AG04449 (cell line): ENCODE measurements at regions not wholly inside any gene's neighbourhood (a gene's known extent, or its start where the extent isn't known, plus 50 kb on each side); places are given as distances from the start of the nearest gene placed in this dataset.

Source experiments
- CTCF ChIA-PET: fragments of 350-600 bp; formaldehyde crosslinking; extraction: SDS; loops from one replicate; lab custom pipeline; 2021; ENCODE audit warnings: antibody characterized with exemption; lab: Yijun Ruan, JAX
- POLR2A ChIA-PET: fragments of 400-600, 350-600 bp; formaldehyde crosslinking; extraction: SDS; loops from one replicate; lab custom pipeline; 2020; ENCODE audit warnings: antibody characterized with exemption, inconsistent platforms; lab: Yijun Ruan, JAX
- DNase-seq: peaks from one replicate; pipeline ENCODE4 v3.0.0-alpha.2; 2010; ENCODE audit warnings: low read depth, low spot score
- H3K4me3 ChIP-seq: 2 replicates; pipeline ENCODE4 v1.5.1; 2011; ENCODE audit warnings: low read depth, mild to moderate bottlenecking, control low read depth, low read length
- CTCF ChIP-seq: IDR thresholded peaks from one replicate; pipeline ENCODE4 v1.5.1; 2011; ENCODE audit warnings: mild to moderate bottlenecking, moderate library complexity, low read length, control low read depth, inconsistent platforms; ENCODE audit not compliant: insufficient read depth; ENCODE audit errors: missing control alignments

DNA sequence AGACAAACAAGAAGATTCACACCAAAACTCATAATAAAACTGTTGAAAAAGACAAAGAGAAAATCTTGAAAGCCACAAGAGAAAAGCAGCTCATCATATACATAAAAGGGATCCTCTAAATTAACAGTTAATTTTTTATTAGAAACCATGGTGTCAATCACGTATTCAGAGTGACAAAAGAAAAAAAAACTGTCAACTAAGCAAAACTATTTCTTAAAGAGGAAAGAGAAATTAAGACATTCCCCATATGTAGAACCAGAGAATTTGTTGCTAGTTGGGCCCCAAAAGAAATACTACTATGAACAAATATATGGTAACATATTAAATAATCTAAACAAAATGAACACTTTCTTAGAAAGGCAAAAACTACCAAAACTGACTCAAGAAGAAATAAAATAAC is 74.3 kb upstream of the TENT5A start:
- POLR2A ChIA-PET, result no interaction called here
- no peak overlapping the region for H3K4me3 ChIP-seq
- DNase-seq, result no peak
- TF ChIP-seq CTCF, result no peak
- CTCF ChIA-PET, result interaction anchor here (1.0 kb wide), 1 partner anchor 10 kb away, joined by 3 read pairs; no protein-coding TSS in a partner anchor

- ChIA-PET CTCF (no interaction called here), POLR2A (no interaction called here)
- no peak for TF ChIP-seq CTCF
- no peak for DNase-seq
- H3K4me3 ChIP-seq, result no peak overlapping the region
Measured at GRCh38 chr6:81822568-81822967, 70.1 kb upstream of the TENT5A start.

DNA sequence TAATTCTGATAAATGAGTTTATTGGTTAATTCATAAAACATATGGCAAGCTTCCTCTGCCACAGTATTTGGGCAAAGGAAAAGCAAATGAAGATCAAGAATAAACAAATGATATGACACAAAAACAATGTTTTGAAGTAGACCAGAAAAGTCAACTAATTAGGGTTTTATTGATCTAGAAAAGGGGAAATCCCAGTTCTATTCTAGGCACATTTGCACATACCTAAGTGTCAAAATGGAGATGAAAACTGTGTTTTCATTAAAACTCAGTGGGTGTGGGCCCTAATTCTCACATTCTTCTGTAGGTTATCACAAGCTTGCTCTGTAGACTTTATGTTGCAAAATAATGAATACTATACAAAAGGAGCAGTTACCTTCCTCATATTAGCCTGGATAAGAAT is 69.0 kb upstream of the TENT5A start:
- no peak for DNase-seq

GRCh38 chr6:81820980-81821379 is 68.5 kb upstream of the TENT5A start:
- TF ChIP-seq CTCF, result no peak
- ChIA-PET POLR2A (no interaction called here), CTCF (no interaction called here)
- no peak for DNase-seq
- H3K4me3 ChIP-seq, result no peak overlapping the region

More for the DNA sequence above, 69.0 kb upstream of the TENT5A start:
- CTCF ChIA-PET, result no interaction called here
- POLR2A ChIA-PET, result no interaction called here
- no peak overlapping the region for H3K4me3 ChIP-seq
- no peak for TF ChIP-seq CTCF

DNA sequence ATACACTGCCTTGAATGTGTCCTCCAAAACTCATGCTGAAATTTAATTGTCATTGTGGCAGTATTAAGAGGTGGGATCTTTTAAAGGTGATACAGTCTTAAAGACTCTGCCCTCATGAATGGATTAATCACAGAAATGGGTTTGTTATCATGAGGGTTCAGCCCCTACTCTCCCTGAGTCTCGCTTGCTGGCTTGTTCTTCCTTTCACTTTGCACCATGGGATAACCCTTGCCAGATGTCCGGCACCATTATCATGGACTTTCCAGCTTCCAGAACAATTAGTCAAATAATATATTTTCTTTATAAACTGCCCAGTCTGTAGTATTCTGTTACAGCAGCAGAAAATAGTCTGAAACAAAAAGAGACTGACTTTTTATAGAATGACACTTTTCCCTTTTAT is 67.9 kb upstream of the TENT5A start:
- CTCF ChIA-PET, result no interaction called here
- no peak for DNase-seq
- POLR2A ChIA-PET, result no interaction called here
- no peak for TF ChIP-seq CTCF
- no peak overlapping the region for H3K4me3 ChIP-seq

DNA sequence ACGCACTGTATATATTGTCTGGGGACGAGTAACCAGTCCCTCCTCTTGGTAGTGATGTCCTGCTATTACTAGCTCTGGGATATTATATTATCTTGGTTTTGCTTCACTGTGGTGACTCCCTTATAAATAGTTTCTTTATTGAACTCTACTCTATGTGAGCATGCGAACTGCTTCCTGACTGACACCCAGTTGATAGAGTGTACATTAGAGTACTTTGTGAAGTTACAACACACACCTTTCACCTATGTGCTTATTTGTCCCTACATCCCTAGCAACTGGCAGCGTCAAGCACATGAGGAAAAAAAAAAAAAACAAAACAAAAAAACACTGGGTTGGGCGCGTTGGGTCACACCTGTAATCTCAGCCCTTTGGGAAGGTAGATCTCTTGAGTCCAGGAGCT is 67.3 kb upstream of the TENT5A start:
- no peak for TF ChIP-seq CTCF
- no peak for DNase-seq
- no peak overlapping the region for H3K4me3 ChIP-seq
- CTCF ChIA-PET, result no interaction called here
- POLR2A ChIA-PET, result no interaction called here
